Superior temporal gyrus (tissue), 1 donor: ENCODE measurements at regions not wholly inside any gene's neighbourhood (a gene's known extent, or its start where the extent isn't known, plus 50 kb on each side); places are given as distances from the start of the nearest gene placed in this dataset.
"Not testable (repeated sequence)": the region's sequence is repeated elsewhere in the genome, so short reads cannot be mapped to it uniquely, and the experiment has no call there.

ENCODE experiments used
- DNase-seq: peaks from one replicate; pipeline ENCODE4 v3.0.0-alpha.2; 2016; ENCODE audit errors: extremely low spot score

- peak; percentile 86 for DNase-seq
These were observed 55.1 kb downstream of the CYCS start for GRCh38 chr7:25069900-25070443.

GRCh38 chr7:25068502-25069213 lies 56.4 kb downstream of the CYCS start:
- DNase-seq = no peak

- DNase-seq = no peak
These were observed 57.1 kb downstream of the CYCS start for GRCh38 chr7:25067726-25068501.

GRCh38 chr7:25066253-25066652 lies 58.8 kb downstream of the CYCS start:
- DNase-seq = no peak

- DNase-seq = no peak
These were observed 62.7 kb downstream of the CYCS start for GRCh38 chr7:25062380-25062779.

- DNase-seq = no peak
These were observed 64.5 kb downstream of the CYCS start for GRCh38 chr7:25060487-25061055.

- no peak for DNase-seq
These were observed 65.5 kb downstream of the CYCS start for GRCh38 chr7:25059576-25059975.

GRCh38 chr7:25056368-25056767 lies 68.7 kb downstream of the CYCS start:
- no peak for DNase-seq

GRCh38 chr7:25055520-25056220 lies 69.4 kb downstream of the CYCS start:
- no peak for DNase-seq

GRCh38 chr7:25054819-25055519 lies 70.1 kb downstream of the CYCS start:
- no peak for DNase-seq

- DNase-seq = no peak
These were observed 70.2 kb upstream of the OSBPL3 start for GRCh38 chr7:25050223-25050622.

- DNase-seq = no peak
These were observed 68.5 kb upstream of the OSBPL3 start for GRCh38 chr7:25048444-25048834.

GRCh38 chr7:25047571-25048443 lies 67.8 kb upstream of the OSBPL3 start:
- DNase-seq = not testable (repeated sequence)

GRCh38 chr7:25037325-25037724 lies 57.3 kb upstream of the OSBPL3 start:
- no peak for DNase-seq

GRCh38 chr7:25035274-25035673 lies 55.3 kb upstream of the OSBPL3 start:
- no peak for DNase-seq

- no peak for DNase-seq
These were observed 54.2 kb upstream of the OSBPL3 start for GRCh38 chr7:25034136-25034535.

GRCh38 chr7:25032774-25033743 lies 53.1 kb upstream of the OSBPL3 start:
- no peak for DNase-seq

GRCh38 chr7:25031432-25031831 lies 51.5 kb upstream of the OSBPL3 start:
- no peak for DNase-seq

GRCh38 chr7:25031007-25031406 lies 51.0 kb upstream of the OSBPL3 start:
- DNase-seq = no peak
